ENCODE measurements at regions not wholly inside any gene's neighbourhood (a gene's known extent, or its start where the extent isn't known, plus 50 kb on each side); places are given as distances from the start of the nearest gene placed in this dataset.

DNA sequence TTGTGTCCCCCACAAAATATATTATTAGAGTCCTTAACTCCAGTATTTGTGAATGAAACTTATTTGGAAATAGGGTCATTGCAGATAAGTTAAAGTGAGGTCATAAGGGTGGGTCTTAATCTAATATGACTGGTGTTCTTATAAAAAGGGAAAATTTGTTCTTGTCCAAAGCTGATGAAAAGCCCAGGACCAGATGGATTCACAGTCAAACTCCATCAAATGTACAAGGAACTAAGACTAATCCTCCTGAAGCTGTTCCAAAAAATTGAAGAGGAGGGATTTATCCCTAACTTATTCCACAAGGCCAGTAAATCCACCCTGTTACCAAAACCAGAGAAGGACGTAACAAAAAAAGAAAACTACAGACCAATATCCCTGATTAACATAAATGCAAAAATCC is 56.4 kb upstream of the SLIT3 start:
- POLR2A ChIA-PET, result no interaction called here

DNA sequence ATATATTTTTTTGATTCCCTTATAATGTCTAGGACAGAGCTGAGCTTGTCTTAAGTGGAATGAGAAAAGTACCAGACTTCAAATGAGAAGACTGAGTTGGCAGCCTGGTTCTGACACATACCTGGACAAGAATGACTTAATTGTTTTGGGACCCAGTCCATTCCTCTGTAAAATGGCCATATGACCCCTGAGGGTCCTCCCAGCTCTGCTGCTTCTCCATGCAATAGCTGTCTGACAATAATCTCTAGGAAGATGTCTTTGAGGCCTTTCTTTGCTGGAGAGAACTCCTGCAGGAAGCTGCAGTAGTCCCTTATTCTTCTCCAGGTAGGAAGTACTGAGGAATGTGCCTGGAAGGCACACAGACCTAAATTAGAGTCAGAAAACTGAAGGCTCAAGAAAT is 55.9 kb upstream of the SLIT3 start:
- Histone ChIP-seq H3K4me1 (ENCODE audit: control insufficient read depth, extremely low read depth, insufficient read depth, low read length) (peaks cover 15% of the 10 kb centered on the region), H3K4me3 (replicated peaks in 1 of 3; ENCODE audit: insufficient read depth in 1 of 3, low read depth in 1 of 3, low read length in 3 of 3) (no peak overlapping the region), H3K4me2 (ENCODE audit: insufficient read depth, low read length) (no peak overlapping the region), H3K36me3 (ENCODE audit: control insufficient read depth in 2 of 2, extremely low read depth in 1 of 2, insufficient read depth in 2 of 2, low read length in 2 of 2) (no peaks in the 10 kb centered on the region), H3K79me2 (ENCODE audit: control insufficient read depth, insufficient read depth, low read length) (no peaks in the 10 kb centered on the region), H3K27ac (ENCODE audit: insufficient read depth, low read depth, low read length) (no peak overlapping the region), H3K9me1 (replicated peaks; ENCODE audit: control insufficient read depth, extremely low read depth, insufficient read depth, low read length) (no peaks in the 10 kb centered on the region), H3K9me3 (replicated peaks; ENCODE audit: control insufficient read depth, insufficient read depth, low read length) (no peaks in the 10 kb centered on the region), H3K27me3 (ENCODE audit: control insufficient read depth in 2 of 2, insufficient read depth in 2 of 2, low read length in 2 of 2) (no peaks in the 10 kb centered on the region), H4K20me1 (replicated peaks; ENCODE audit: control insufficient read depth, extremely low read depth, insufficient read depth, low read length) (no peaks in the 10 kb centered on the region), H2AFZ (ENCODE audit: low read depth, low read length) (no peak overlapping the region), H3K9ac (replicated peaks; ENCODE audit: extremely low read depth, insufficient read depth, low read length) (no peak overlapping the region)
- dilution Hi-C loops (cut with MboI; ENCODE audit: extremely low pct_ligation_motif_present, low sequenced_read_pairs), result no loop called here
- intact Hi-C loops (cut with micrococcal nuclease), result loop anchor here (10.0 kb wide), 1 partner anchor 778 kb away; no protein-coding TSS in a partner anchor
- ChIA-PET POLR2A (no interaction called here), CTCF (no interaction called here)
- FAIRE-seq, result no peak
- BruUV-seq (replicated peaks), result no TSS peak
- no peak for DNase-seq (ENCODE audit: low read depth, low spot score)
- no peak for TF ChIP-seq FOS (IDR thresholded peaks at IDR 0.05; ENCODE audit: borderline replicate concordance, insufficient read depth, low read length)
- no peak for TF ChIP-seq POLR2AphosphoS5 (IDR thresholded peaks at IDR 0.05; ENCODE audit: insufficient read depth, low read depth, low read length)
- TF ChIP-seq MYC (IDR thresholded peaks at IDR 0.05; ENCODE audit: low read depth, low read length), result no peak
- no peak for TF ChIP-seq EZH2 (IDR thresholded peaks at IDR 0.05; ENCODE audit: borderline replicate concordance, low read depth, low read length, severe bottlenecking)
- TF ChIP-seq MAX (IDR thresholded peaks at IDR 0.05; ENCODE audit: insufficient read depth, insufficient read length), result no peak
- TF ChIP-seq, protein P1, sequence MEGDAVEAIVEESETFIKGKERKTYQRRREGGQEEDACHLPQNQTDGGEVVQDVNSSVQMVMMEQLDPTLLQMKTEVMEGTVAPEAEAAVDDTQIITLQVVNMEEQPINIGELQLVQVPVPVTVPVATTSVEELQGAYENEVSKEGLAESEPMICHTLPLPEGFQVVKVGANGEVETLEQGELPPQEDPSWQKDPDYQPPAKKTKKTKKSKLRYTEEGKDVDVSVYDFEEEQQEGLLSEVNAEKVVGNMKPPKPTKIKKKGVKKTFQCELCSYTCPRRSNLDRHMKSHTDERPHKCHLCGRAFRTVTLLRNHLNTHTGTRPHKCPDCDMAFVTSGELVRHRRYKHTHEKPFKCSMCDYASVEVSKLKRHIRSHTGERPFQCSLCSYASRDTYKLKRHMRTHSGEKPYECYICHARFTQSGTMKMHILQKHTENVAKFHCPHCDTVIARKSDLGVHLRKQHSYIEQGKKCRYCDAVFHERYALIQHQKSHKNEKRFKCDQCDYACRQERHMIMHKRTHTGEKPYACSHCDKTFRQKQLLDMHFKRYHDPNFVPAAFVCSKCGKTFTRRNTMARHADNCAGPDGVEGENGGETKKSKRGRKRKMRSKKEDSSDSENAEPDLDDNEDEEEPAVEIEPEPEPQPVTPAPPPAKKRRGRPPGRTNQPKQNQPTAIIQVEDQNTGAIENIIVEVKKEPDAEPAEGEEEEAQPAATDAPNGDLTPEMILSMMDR (IDR thresholded peaks at IDR 0.05; ENCODE audit: extremely low read depth in 1 of 2, insufficient read depth in 1 of 2, low read depth in 1 of 2, low read length in 2 of 2), result no peak
- TF ChIP-seq JUN (IDR thresholded peaks at IDR 0.05; ENCODE audit: borderline replicate concordance, insufficient read depth, insufficient read length, low read depth), result no peak

More for the DNA sequence above, 56.4 kb upstream of the SLIT3 start:
- Histone ChIP-seq H3K36me3 (ENCODE audit: control insufficient read depth in 2 of 2, extremely low read depth in 1 of 2, insufficient read depth in 2 of 2, low read length in 2 of 2) (no peaks in the 10 kb centered on the region), H2AFZ (ENCODE audit: low read depth, low read length) (no peak overlapping the region), H3K9me1 (replicated peaks; ENCODE audit: control insufficient read depth, extremely low read depth, insufficient read depth, low read length) (no peaks in the 10 kb centered on the region), H3K4me3 (replicated peaks in 1 of 3; ENCODE audit: insufficient read depth in 1 of 3, low read depth in 1 of 3, low read length in 3 of 3) (no peak overlapping the region), H3K9me3 (replicated peaks; ENCODE audit: control insufficient read depth, insufficient read depth, low read length) (no peaks in the 10 kb centered on the region), H3K27ac (ENCODE audit: insufficient read depth, low read depth, low read length) (no peak overlapping the region), H4K20me1 (replicated peaks; ENCODE audit: control insufficient read depth, extremely low read depth, insufficient read depth, low read length) (no peaks in the 10 kb centered on the region), H3K9ac (replicated peaks; ENCODE audit: extremely low read depth, insufficient read depth, low read length) (no peak overlapping the region), H3K4me2 (ENCODE audit: insufficient read depth, low read length) (no peak overlapping the region), H3K4me1 (ENCODE audit: control insufficient read depth, extremely low read depth, insufficient read depth, low read length) (peaks cover 14% of the 10 kb centered on the region), H3K79me2 (ENCODE audit: control insufficient read depth, insufficient read depth, low read length) (no peaks in the 10 kb centered on the region), H3K27me3 (ENCODE audit: control insufficient read depth in 2 of 2, insufficient read depth in 2 of 2, low read length in 2 of 2) (no peaks in the 10 kb centered on the region)
- DNase-seq (ENCODE audit: low read depth, low spot score) (no peak), FAIRE-seq (no peak)
- dilution Hi-C loops (cut with MboI; ENCODE audit: extremely low pct_ligation_motif_present, low sequenced_read_pairs) (no loop called here), intact Hi-C loops (cut with micrococcal nuclease) (loop anchor here (10.0 kb wide), 1 partner anchor 778 kb away; no protein-coding TSS in a partner anchor)
- BruUV-seq (replicated peaks), result no TSS peak
- CTCF ChIA-PET, result no interaction called here
- TF ChIP-seq FOS (IDR thresholded peaks at IDR 0.05; ENCODE audit: borderline replicate concordance, insufficient read depth, low read length), result no peak
- no peak for TF ChIP-seq EZH2 (IDR thresholded peaks at IDR 0.05; ENCODE audit: borderline replicate concordance, low read depth, low read length, severe bottlenecking)
- TF ChIP-seq GATA2 (IDR thresholded peaks at IDR 0.05; ENCODE audit: insufficient read depth, insufficient read length, low read depth, low read length), result no peak
- TF ChIP-seq MYC (IDR thresholded peaks at IDR 0.05; ENCODE audit: low read depth, low read length), result no peak
- no peak for TF ChIP-seq JUN (IDR thresholded peaks at IDR 0.05; ENCODE audit: borderline replicate concordance, insufficient read depth, insufficient read length, low read depth)
- no peak for TF ChIP-seq POLR2AphosphoS5 (IDR thresholded peaks at IDR 0.05; ENCODE audit: insufficient read depth, low read depth, low read length)
- TF ChIP-seq, protein P1 (IDR thresholded peaks at IDR 0.05; ENCODE audit: extremely low read depth in 1 of 2, insufficient read depth in 1 of 2, low read depth in 1 of 2, low read length in 2 of 2), result no peak
- no peak for TF ChIP-seq POLR2A (IDR thresholded peaks at IDR 0.05; ENCODE audit: low read depth, low read length)

All from endothelial cell of umbilical vein (primary cell).